GM18907 (cell line): ENCODE measurements at regions not wholly inside any gene's neighbourhood (a gene's known extent, or its start where the extent isn't known, plus 50 kb on each side); places are given as distances from the start of the nearest gene placed in this dataset.

Experiments
- ATAC-seq: cut with Tn5 transposase; IDR thresholded peaks from one replicate; pipeline ENCODE4 v1.9.1; 2021; ENCODE audit warnings: mild to moderate bottlenecking, moderate library complexity; ENCODE audit not compliant: unreplicated experiment

DNA sequence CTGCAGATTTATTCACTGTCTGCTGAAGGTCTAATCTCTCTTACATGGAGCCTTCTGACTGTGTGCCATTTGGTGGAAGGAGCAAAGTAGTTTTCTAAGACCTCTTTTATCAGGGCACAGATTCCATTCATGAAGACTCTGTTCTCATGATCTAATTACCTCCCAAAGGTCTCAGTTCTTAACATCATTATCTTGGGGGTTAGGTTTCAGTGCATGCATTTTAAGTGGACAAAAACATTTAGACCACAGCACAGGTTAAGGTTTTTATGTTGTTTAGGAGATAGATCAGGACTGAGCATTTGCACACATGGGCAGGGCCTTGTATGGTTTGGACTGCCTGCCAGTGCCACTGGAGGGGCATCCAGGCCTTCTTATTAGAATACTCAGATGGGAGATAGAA lies 746.1 kb downstream of the C12orf50 start:
- ATAC-seq, result no peak

DNA sequence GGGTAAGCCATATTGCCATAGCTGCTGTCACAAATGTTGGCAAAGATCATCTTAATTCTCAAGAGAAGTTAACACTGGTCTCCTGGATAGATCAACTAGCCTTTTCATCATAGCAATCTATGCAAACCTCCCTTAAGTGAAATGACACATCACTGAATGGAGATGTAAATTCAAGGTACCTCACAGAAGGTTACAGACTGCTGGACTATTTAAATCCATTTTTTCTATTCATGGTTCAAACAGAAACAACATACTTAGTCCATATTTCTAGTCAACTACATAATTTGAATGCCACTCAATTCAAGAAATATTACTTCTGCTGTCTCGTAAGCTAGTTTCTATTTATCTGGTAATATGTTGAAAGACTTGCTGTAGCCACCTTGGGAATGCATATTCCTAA lies 748.3 kb downstream of the C12orf50 start:
- ATAC-seq, result peak; percentile 74

DNA sequence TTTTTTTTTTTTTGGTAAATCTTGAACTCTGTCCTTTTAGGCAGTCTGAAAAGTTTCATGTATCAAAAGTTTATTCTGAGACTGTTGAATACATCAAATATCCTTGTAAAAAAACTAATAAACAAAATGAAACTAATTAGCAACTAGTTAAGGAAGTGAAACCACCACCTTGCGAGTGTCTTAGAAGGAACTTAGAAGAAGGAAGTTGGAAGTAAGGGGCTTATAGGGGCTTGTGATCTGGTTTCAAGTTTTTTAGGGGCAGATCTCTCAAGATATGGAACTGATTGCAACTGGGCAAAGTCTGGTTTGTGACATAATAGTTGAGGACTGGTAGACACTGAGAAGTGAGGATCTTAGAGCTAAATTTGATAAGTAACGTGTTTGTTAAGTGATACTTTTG lies 748.8 kb downstream of the C12orf50 start:
- ATAC-seq, result peak; percentile 91

DNA sequence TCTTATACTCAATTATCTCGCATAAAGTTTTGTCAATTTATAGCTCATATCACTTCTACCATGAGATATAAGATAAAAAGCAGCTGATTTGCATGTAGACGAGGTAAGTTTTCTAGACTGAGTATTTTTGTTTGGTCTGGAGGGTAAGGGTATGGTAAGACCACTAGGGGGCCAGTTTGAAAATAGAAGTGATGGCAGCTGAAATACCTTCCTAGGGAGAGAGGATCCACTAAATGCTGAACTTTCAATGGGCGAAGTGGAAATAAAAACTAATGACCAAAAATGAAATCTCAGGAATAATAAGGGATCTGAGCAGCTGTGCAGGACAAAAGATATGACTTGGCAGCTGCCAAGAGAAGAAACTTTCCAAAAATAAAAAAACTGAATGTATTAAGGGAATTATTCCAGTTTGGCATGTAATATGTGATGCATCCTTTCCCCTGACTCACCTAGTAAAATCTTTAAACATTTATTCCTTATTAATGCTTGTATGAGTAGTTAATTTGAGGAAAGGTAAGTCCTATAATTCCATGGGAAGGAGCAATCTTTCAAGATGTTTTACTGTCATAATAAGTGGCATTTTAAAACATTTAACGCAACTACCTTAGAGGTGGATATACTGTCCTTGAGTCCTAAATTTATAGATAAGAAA lies 754.5 kb downstream of the C12orf50 start:
- peak; percentile 87 for ATAC-seq

DNA sequence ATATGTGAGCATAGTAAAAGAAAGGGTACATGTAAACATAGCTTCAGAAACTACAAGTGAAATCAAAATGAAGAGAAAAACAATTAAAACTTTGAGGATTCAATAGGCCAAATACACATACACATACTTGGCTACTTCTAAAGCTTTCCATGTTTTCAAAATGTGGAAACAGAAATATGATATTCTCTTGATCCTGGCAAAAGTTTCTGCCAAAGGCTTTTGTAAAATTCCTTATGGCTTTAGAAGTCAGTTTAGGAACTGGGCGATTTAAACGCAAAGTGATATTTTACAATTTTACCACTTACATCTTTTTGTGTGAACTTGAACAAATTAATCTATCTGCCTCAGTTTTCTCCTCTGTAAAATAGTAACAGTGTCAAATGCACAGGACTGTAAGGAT lies 756.4 kb downstream of the C12orf50 start:
- ATAC-seq, result no peak

DNA sequence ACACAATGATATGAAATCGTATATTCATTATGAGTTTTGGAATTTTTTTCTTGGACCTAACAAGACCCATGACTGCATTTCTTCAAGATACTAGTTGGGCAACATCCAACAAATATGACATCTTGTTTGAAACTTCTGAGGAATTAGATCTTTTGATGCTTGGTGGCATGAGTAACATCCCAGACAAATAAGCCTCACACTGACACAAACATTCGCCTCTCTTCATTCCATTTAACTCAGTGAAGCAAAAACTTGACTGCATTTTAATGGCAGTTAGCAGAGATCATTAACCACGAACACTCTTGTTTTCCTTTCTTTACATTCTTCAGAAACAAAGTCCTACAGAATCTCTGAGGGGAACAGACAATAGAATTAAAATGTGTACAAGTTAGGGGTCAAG lies 758.3 kb downstream of the C12orf50 start:
- ATAC-seq, result no peak

DNA sequence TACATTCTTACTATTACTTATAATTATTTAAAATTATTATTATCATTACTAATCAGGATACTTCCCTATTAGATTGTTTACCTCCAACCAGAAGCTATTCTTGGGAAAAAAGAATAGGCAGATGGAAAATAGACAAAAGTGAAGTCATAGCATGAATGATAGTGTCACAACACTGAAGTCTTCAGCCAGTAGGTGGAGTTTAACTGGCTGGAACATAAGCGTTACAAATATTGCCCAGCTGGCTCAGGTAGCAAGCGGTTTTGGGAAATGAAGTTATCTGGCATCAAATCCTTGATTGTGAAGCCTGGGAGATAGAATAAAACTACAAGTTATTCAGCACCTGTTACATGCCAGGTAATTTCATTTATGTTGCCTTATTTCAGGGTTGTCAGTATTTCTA lies 762.9 kb downstream of the C12orf50 start:
- ATAC-seq, result no peak

DNA sequence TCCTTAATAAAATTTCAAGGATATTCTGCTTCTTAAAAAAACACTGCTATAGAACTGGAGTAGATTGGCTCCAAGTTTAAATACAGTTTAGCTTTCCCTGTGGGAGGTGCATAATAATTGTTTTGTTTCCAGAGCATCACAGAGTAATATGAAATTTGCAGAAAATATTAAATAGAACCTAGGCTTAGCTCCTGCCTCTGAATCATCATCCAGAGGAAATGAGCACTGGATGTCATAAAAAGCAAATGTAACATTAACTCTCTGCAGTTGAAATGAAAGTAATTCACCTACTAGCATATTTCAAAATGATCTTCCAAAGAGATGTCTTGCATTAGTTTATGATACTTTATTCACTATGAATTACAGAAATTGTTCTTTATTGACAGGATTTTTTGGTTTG lies 769.8 kb downstream of the C12orf50 start:
- no peak for ATAC-seq

DNA sequence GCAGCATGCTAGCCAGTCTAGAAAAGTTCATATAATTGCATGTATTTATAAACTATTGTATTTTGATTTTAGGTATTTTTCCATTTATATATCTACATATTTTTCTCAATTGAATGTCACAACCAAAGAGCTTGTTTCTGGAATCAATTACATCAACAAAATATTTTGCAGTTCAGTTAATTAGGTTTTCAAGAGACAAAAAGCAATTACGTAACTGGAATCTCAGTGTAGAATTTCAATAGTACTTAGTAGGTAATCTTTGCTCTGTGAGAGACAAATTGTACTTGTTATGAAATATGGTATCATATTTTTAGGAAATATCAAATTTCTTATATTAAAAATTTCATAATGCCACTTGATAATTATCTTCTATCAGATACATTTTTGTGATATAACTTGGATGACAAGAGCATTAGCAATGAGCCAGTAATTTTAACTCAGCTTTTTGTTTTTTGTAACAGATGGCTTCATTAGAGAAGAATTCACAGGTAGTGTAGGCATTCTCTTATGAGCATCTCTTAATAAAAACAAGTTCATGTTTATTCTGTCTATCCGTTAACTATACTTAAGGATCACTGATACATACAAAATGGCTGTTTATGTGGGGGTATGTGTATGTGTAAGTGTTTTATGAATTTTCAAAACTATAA lies 774.7 kb downstream of the C12orf50 start:
- no peak for ATAC-seq

DNA sequence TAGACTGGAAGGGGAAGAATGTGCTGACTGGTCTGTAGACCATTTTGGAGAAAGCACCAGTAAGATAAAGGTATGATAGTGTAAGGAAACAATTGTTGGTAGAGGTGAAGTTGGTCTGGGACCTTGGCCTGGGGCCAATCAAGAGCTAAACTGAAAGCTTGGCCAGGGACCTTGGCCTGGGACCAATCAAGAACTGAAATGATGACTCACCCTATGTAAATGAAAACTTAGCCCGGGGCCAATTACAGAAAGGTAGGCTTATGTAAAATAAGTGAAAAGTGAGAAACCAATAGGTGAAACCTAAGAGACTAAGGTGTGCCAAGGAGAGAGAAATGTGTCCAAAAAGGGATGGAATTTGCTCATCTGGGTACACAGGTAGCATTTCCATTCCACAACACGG lies 776.0 kb downstream of the C12orf50 start:
- no peak for ATAC-seq

DNA sequence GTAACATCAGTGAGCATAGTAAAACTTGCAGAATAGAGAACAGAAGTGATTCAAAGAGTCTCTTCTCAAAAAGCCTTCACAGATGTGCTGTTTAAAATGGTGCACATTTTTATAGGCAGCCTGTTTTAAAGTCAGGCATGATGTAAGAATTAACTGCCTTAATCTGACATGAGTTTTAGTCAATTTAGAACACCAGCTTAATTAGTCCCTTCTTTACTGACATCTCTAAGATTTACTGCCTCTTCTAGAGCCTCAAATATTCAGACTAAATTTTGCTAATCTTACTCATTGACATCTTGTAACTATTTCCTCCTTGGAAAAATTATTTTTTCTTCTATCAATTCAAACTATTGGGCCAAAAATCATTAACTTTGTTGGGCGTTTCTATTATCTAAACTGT lies 782.5 kb downstream of the C12orf50 start:
- no peak for ATAC-seq

DNA sequence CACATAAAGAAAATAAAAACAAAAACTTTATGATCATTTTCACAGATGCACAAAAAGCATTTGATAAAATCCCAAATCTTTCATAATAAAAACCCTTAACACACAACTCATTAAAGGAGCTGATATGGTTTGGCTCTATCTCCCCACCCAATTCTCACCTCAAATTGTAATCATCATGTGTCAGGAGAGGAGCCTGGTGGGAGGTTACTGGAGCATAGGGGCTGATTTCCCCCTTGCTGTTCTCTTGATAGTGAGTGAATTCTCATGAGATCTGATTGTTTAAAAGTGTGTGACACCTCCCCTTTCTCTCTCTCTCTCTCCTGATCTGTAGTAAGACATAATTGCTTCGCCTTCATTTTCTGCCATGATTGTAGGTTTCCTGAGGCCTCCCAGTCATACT lies 790.7 kb downstream of the C12orf50 start:
- no peak for ATAC-seq

DNA sequence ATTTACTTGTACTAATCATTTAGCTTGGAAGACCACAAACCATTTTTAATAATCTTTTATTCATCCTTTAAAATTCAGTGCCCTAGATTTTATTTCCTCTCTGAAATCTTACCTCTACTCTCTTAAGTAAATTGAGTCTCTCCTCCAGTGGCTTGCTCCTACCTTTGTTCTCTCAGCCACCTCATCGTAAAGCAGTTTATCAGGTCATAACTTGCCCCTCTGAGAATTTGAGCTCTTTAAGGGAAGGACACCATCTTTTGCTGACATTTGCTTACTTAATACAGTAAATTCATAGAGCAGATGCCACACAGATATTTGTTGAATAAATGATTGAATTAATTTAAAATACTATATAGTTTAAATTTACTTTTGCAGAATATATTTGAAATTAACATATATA lies 794.3 kb downstream of the C12orf50 start:
- ATAC-seq, result no peak

DNA sequence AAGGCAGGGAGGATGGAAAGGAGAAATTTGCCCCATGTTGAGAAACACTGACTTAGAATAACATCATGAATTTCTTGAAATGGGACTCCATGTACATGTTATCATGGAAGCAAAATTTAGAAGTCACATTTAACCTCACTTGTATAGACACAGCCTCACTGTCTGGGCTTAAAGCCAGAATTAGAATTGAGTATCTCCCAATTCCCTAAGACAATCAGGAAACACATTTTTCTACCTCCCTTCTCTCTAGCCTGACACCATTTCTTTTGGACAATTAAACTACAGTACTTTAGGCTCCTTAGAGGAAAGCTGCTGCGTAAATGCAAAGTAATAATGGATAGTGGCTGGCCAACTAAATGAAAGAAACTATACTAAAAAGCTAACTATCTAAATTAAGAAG lies 795.5 kb downstream of the C12orf50 start:
- no peak for ATAC-seq

DNA sequence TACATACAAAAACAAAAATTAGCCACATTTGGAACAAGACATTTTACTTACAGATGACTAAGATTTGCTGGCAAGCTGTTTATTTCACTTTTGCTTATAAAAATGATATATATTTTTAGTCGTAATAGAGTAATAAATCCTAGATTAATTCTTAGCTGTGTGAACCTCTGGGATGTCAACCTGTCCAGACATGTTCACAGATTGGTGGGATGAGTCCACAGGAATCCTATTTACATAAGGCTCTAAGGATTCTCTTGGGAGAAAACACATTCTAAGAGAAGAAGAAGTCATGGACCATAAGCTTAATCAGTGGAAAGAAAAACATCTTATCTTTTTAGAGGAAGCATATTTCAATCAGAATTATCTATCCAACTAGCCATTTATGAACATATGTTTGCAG lies 797.4 kb downstream of the C12orf50 start:
- no peak for ATAC-seq

DNA sequence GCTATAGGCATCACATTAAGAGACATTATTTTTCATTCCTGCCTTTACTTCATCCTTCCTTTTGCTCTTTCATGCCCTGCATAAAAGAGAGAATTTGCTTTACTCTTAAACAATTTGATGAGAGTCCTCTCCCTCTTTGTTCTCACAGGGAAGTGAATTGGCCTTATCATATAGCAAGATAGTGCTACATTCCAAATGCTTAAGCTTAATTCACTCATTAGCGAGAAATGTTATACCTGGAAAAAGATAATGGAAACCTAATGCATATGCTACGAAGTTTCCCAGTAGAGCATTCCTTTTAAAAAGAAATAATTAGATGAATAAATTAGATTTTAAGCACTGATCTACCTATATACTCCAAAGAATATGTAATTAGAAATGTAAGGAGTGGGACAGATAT lies 798.8 kb downstream of the C12orf50 start:
- no peak for ATAC-seq

DNA sequence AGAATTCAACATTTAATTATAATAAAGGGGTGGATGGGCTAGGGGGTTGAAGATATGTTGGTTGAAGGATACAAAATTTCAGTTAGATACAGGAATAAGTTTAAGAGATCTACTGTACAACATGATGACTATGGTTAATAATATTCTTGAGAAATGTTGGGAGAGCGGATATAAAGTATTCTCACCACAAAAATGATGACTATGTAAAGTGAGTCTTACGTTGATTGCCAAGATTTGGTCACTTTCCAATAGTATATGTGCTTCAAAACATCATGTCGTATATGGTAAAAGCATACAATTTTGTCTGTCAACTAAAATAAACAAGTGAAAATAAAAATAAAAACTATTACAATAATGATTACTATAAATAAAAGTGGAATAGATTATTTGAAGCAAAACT lies 802.0 kb downstream of the C12orf50 start:
- no peak for ATAC-seq

DNA sequence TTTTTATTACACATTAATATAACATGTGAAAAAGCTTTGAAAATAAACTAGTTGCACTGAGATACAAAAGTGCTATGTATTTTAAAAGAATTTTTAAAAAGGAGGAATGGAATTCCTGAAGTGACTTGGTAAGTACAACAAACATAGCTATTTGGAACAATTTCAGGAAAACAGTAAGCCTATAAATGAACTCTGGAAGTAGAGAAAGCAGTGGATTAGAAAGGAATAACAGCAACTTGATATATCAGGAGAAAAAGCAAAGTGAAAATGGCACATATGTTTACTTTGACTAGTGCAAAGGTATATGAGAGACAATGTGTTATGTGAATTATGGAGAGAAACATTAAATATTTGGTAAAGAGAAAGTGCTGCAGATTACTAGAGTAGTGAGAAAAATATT lies 811.7 kb downstream of the C12orf50 start:
- ATAC-seq, result no peak

DNA sequence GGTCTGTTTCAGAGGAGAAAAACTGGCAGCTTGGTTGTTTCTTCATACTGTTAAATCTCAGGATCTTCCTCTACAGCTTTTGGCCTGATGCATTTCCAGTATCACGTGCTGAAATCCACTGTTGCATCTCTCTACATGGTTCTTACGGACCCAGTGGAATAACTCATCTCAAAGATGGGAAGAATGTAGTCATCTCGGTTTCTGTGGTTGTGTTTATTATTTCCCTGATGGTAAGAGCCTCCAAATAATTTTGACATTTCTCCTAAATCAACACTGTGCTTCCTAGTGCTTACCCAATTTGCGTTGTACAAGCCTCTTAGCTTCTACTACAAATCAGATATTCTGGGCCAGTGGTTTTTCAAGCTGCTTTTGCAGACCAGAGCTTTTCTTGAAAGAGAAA lies 812.8 kb downstream of the C12orf50 start:
- ATAC-seq, result no peak

DNA sequence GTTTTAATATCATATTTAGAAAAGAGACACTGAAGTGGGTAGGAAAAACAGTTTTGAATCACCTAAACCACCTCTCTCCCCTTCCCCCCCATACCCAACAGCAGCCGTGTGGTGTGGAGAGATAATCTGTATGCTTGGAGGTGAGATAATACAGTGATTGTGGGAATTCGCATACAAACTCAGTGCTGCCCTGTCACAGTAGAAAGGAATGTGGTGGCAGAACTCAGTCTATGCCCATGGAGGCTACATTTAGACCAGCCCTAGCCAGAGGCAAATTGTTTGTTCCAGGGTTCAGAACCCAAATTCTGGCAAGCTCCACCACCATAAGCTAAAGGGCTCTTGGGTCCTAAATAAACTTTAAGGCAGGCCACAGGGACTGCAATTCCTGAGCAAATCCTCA lies 827.0 kb downstream of the C12orf50 start:
- no peak for ATAC-seq

DNA sequence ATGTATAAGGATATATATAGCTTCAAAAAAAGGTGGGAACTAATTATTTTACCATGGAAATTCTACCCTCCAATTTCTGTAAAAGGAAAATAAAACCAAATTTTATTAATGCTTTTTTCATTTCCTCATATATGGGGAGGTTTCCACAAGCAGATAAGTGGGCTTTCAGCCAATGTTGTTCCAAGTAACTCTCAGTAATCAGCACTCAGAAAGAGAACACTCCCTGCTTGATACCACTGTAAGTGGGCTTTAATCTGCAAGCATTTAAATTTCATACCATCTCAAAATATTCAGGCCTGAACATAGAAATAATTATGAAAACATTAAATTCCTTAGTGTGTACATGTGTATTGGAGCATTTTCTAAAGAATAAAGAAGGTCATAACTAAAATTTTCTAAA lies 827.6 kb downstream of the C12orf50 start:
- no peak for ATAC-seq

DNA sequence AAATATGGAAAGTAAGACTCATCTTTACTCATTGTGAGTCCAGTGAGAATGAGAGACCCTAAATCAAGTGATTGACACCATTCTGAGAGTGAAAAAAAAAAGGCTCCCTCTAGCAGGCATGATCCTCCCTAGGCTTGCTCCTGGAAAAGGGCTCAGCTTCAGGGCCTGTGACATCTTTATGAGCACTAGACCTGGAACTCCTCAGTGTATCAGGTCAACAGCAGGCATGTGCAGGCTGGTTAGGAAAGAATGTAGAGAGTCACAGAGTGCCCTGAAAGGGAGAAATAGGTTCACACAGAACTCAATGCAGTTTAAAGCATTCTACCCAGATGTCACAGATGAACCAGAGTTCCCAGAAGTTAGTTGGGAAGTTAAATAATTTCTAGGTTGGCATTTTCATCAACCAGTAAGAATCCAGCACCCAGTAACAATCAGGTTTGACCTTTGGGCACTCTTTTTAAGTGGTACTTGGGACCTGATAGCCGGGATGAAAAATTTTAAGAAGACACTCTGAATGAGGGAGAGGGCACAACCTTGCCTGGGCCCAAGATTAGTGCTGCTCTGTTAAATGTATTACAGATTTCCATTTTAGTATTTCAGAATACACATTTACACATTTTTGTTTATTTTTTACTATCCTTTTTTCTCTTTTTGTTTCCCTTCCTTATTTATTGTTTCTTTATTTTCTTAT lies 828.8 kb downstream of the C12orf50 start:
- no peak for ATAC-seq
